ENCODE measurements at regions not wholly inside any gene's neighbourhood (a gene's known extent, or its start where the extent isn't known, plus 50 kb on each side); places are given as distances from the start of the nearest gene placed in this dataset.

GRCh38 chr1:22233222-22233621, 90.3 kb upstream of the WNT4 start:
- no peak for TF ChIP-seq CTCF (IDR thresholded peaks at IDR 0.05)
- TF ChIP-seq POLR2A (IDR thresholded peaks at IDR 0.05) = no peak

All from uterus (tissue), 2 donors.